ENCODE measurements at regions not wholly inside any gene's neighbourhood (a gene's known extent, or its start where the extent isn't known, plus 50 kb on each side); places are given as distances from the start of the nearest gene placed in this dataset.

DNA sequence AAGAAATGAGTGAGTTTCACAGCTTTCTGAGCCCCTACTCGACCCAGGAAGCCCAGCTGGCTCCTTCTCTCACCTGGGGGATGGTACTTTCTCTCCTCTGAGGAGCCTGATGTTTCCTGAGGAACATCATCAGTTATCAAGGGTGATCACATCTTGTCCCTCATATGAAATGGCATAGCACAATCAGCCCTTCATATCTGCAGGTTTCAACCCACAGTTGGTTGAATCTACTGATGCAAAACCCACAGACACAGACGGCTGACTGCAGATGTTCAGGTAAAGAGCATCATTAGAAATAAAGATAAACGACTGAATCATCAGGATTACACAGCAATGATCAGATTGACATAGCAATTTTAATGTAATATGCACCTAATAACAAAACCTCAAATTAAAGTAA lies 93.6 kb upstream of the OSTN start:
- TF ChIP-seq, protein P1, sequence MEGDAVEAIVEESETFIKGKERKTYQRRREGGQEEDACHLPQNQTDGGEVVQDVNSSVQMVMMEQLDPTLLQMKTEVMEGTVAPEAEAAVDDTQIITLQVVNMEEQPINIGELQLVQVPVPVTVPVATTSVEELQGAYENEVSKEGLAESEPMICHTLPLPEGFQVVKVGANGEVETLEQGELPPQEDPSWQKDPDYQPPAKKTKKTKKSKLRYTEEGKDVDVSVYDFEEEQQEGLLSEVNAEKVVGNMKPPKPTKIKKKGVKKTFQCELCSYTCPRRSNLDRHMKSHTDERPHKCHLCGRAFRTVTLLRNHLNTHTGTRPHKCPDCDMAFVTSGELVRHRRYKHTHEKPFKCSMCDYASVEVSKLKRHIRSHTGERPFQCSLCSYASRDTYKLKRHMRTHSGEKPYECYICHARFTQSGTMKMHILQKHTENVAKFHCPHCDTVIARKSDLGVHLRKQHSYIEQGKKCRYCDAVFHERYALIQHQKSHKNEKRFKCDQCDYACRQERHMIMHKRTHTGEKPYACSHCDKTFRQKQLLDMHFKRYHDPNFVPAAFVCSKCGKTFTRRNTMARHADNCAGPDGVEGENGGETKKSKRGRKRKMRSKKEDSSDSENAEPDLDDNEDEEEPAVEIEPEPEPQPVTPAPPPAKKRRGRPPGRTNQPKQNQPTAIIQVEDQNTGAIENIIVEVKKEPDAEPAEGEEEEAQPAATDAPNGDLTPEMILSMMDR (IDR thresholded peaks at IDR 0.05) = no peak
- no peak for TF ChIP-seq POLR2A (IDR thresholded peaks at IDR 0.05)
